Fibroblast of mammary gland (primary cell): ENCODE measurements at regions not wholly inside any gene's neighbourhood (a gene's known extent, or its start where the extent isn't known, plus 50 kb on each side); places are given as distances from the start of the nearest gene placed in this dataset.

Experiments
- DNase-seq: peaks from one replicate; pipeline ENCODE4 v3.0.0-alpha.2; 2010; ENCODE audit warnings: low read depth
- H3K4me3 ChIP-seq: 2 replicates; pipeline ENCODE4 v1.5.1; 2011; ENCODE audit warnings: low read depth, mild to moderate bottlenecking, low read length, moderate library complexity; ENCODE audit not compliant: control insufficient read depth
- CTCF ChIP-seq: conservative IDR thresholded peaks from 2 replicates; pipeline ENCODE4 v1.5.1; 2011; ENCODE audit warnings: low read depth, low read length, inconsistent platforms; ENCODE audit not compliant: control insufficient read depth, insufficient read depth

GRCh38 chr10:131742500-131742951, 158.3 kb upstream of the PPP2R2D start:
- DNase-seq = no peak
- no peak overlapping the region for H3K4me3 ChIP-seq
- no peak for TF ChIP-seq CTCF

DNA sequence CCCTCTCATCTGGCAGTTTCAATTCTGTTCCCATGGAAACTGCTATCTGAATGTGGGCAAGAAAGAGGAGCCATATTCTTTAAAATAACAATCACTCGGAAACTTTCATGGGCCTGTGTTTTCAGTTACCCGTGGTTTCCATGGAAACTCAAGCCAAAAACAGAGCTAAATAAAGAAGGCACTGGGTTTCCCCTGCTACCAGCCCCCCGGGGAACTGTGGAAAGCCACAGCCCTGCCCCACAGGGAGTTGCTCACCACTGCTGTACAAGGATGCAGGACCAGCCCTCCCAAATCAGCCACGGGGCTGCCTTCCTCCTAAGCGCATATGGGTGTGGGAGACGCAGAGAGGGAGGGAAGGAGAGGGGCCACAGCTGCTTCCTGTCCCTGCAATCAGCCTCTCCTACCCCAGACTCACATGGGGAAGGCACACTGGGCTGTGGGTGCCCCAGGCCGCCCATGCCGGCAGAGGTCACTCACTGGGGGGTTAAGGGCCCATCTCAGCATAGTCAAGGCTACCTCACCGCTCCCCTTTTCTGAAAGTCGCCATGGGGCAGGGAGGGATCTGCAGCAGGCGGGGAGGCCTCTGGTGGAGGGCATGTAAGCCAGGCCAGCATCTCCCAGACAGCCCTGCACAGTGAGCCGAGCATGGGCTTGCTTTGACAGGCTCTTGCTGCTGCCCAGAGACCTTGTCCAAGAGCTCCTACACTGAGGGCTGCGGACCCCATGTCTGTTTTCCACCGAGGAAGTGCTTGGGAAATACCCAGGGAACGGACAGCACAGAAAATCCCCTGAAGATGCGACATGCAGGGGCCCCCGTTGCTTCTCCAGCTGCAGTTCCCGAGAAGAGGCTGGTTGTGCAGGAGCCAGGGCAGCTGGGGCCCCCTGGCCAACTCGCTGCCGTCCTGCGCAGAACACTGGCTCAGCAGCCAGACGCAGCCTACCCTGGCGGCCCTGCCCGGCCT, 157.3 kb upstream of the PPP2R2D start:
- no peak for DNase-seq
- H3K4me3 ChIP-seq = no peak overlapping the region
- no peak for TF ChIP-seq CTCF

DNA sequence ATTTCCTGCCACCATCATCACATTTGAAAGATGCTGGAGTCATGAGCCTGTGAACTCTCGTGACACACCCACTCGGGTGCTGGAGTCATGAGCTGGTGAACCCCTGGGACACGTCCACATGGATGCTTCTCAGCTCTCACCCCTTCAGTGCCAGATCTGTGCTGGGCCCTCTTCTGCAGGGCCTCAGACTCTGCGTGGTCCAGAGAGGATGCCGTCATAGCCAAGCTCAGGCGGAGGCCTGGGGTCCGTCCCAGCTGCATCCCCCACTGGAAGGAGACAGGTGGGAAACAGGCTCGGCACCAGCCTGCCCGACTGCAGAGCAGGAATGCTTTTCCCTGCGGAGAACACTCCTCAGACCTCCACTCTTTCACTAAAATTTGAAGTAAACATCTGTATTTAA, 156.5 kb upstream of the PPP2R2D start:
- no peak overlapping the region for H3K4me3 ChIP-seq
- TF ChIP-seq CTCF = no peak
- no peak for DNase-seq

- no peak for DNase-seq
- no peak overlapping the region for H3K4me3 ChIP-seq
- TF ChIP-seq CTCF = no peak
These were observed 155.2 kb upstream of the PPP2R2D start for GRCh38 chr10:131745591-131745990.

DNA sequence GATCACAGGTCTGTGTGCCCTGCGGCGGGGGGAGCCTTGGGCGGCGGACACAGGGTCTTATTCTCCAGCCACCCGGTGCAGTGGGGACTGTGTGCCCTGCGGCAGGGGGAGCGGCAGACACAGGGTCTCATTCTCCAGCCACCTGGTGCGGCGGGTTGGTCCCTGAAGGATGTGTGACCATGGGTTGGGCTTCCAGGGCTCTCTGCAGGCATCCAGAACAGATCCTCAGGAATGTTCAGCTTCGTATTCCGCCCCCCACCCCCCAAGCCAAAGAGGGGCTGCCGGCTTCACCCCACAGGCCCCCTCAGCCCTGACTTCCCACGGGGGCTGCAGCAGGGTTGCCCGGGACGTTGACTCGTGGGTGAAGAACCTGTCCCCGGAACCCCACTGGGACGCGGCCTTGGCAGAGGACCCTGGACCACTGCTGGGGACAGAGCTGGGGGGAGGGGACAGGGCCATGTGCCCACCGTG, 154.5 kb upstream of the PPP2R2D start:
- TF ChIP-seq CTCF = no peak
- no peak overlapping the region for H3K4me3 ChIP-seq
- DNase-seq = no peak

GRCh38 chr10:131746785-131747184, 154.0 kb upstream of the PPP2R2D start:
- no peak for TF ChIP-seq CTCF
- H3K4me3 ChIP-seq = no peak overlapping the region
- DNase-seq = no peak
